GM21529 (cell line): ENCODE measurements at regions not wholly inside any gene's neighbourhood (a gene's known extent, or its start where the extent isn't known, plus 50 kb on each side); places are given as distances from the start of the nearest gene placed in this dataset.
"Not testable (repeated sequence)": the region's sequence is repeated elsewhere in the genome, so short reads cannot be mapped to it uniquely, and the experiment has no call there.

Source experiments
- ATAC-seq: cut with Tn5 transposase; IDR thresholded peaks from one replicate; pipeline ENCODE4 v1.9.1; 2021; ENCODE audit not compliant: unreplicated experiment

DNA sequence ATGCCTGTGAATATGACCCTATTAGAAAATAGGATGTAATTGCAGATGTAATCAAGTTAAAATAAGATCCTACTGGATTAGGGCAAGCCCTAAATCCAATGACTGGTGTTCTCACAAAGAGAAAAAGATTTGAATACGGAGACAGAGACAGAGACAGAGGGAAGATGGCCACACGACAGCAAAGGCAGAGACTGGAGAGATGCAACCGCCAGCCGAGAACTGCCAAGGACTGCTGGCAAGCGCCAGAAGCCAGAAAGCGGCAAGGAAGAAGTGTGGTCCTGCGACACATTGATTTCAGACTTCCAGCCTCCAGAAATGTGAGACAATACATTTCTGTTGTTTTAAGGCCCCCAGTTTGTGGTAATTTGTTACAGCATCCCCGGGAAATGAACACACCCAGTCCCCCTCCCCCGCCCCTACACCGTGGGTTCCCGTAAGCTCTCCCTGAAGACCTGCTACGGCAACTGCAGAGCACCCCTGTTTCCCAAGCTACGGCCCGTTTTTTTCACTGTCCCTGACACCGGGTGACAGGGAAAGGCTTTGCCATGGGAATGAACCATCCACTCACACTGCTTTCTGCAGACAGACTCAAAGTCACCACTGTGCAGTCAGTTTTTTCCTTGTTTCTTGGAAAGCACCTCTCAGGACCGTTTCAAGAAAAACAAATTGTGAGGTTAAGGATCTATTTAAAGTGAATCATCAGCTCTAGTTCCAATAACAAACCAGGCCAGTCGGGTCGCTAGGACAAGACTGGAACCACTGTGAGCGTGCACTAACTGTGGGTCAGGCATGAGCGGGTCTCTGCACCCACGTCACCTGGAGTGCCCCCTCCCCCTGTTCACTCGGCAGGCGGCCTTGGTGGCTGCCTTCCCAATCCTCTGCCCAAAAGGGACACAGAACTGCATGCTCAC is 199.2 kb upstream of the IRF2BP2 start:
- ATAC-seq = peak; percentile 77

GRCh38 chr1:234808459-234808858 is 198.5 kb upstream of the IRF2BP2 start:
- not testable (repeated sequence) for ATAC-seq

- not testable (repeated sequence) for ATAC-seq
These were observed 197.7 kb upstream of the IRF2BP2 start for GRCh38 chr1:234807705-234808104.

- ATAC-seq = not testable (repeated sequence)
These were observed 192.6 kb upstream of the IRF2BP2 start for GRCh38 chr1:234802586-234802985.

DNA sequence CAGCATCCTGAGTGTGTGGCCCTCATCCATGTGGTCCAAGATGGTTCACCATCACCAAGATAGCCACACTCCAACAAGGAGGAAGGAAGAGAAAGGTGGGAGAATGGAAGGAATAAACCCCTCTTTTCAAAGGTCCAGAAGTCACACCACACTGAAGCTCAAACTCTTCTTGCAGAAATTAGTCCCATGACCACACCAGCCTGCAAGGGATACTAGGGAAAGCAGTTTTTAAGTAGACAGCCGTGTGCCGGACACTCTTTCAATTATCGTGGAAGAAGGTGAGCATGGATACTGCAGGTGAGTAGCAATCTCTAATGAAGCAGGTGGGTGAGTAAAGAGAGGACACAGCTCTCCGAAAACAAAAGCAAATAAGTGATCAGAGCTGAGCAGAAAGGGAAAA is 191.7 kb upstream of the IRF2BP2 start:
- ATAC-seq = not testable (repeated sequence)

DNA sequence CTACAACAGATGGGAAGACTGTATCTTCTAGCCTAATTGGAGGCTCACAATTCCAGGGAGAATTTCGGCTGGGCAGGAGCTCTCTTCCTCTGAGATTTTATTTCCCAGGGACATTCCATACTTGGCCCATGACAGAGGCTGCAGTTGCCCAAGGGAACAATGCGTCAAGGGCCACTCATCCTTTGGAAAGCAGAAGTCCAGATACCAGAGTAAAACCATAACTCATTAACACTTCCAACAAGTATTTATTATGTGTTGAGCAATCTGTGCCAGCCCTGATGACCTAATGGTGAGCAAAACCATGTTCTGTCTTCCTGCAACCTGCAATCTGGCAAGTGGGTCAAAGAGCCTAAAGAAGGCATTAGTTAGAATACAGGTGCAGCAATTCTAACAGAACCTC is 191.2 kb upstream of the IRF2BP2 start:
- ATAC-seq = not testable (repeated sequence)

DNA sequence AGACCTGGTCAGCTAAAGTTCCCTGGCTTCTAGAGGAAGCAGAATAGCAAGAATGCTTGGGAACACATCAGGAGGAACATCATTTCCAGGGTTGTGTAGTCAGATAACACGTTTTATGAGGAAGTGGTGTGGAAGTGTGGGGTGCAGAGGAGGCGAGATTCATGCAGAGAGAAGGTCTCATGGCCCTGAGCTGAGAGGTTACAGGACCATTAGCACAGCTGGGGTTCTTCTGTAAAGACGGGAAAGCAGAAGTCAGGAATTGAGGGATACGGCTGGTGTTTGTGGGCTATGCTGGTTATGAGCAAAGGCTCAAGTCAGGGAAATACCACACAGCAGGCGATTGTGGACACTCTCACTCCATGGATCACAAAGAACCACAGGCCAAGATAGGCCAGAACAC is 190.6 kb upstream of the IRF2BP2 start:
- not testable (repeated sequence) for ATAC-seq

- ATAC-seq = not testable (repeated sequence)
These were observed 189.2 kb upstream of the IRF2BP2 start for GRCh38 chr1:234799021-234799689.

- not testable (repeated sequence) for ATAC-seq
These were observed 187.2 kb upstream of the IRF2BP2 start for GRCh38 chr1:234797216-234797615.

- not testable (repeated sequence) for ATAC-seq
These were observed 186.4 kb upstream of the IRF2BP2 start for GRCh38 chr1:234796438-234796792.

DNA sequence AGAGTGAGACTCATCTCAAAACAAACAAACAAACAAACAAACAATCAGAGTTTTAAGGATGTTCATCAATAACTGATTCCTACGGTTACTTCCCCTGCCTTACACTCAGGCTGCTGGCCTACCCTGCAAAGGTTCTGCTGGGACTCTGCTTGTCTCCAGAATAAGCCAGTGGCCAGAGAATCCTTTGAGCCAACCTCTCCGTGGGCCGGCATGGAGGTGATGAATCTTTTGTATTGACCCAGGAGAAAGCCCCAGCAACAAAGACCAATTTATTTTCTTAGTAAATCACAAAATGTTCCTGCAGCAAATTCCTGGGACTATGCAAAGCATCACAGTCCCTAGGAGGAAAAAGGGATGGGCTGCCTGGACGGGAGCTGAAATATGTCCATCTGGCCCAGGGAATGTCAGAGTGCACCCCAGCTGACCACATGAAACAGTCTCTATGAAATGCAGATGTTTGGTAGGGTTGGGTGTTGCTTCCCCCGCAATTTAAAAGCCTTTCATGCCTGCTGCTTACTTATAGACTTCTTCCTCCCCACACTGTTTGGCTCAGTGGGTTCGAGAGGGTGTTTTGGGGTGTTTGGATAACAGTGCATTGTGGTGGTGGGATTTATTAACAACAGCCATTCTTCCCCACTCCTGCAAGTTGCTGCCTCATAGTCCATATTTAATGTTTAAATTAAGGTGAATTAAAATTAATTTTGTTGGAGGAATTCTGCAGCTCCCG is 185.9 kb upstream of the IRF2BP2 start:
- ATAC-seq = not testable (repeated sequence)

DNA sequence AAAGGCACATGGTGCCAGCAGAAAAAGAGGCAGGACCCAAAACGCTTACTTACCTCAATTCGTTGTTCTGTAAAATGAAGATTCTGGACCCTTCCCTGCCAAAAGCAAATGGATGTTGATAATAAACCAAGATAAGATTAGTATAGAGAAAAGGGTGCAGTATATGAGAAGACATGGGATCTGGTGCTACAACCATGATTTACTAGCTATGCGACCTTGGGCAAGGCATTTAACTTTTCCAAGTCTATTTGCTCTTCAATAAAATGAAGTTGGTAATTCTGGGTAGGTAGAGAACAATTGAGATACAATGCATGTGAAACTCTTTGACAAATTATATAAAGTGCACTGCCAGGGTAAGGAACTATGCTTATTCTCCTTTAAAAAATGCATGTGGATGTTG is 185.0 kb upstream of the IRF2BP2 start:
- not testable (repeated sequence) for ATAC-seq

DNA sequence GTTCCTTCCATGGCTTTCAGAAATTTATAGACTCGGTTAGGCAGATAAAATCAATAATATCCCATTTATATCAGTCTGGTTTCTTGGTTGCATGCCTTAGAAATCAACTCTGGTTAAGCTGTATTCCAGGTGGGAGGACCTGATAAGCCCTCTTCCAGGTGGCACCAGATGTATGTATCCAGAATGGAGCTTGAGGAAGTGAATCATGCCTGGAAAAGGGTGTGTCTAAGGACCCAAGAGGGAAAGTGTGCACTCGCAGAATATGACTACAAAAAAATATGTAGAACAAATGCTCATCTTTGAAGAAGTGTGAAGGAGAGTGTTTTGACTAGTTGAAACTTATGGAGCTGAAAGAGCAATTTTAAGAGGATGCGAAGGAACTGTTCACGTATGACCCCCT is 184.5 kb upstream of the IRF2BP2 start:
- not testable (repeated sequence) for ATAC-seq

GRCh38 chr1:234793924-234794323 is 183.9 kb upstream of the IRF2BP2 start:
- not testable (repeated sequence) for ATAC-seq

GRCh38 chr1:234792221-234792864 is 182.4 kb upstream of the IRF2BP2 start:
- not testable (repeated sequence) for ATAC-seq

DNA sequence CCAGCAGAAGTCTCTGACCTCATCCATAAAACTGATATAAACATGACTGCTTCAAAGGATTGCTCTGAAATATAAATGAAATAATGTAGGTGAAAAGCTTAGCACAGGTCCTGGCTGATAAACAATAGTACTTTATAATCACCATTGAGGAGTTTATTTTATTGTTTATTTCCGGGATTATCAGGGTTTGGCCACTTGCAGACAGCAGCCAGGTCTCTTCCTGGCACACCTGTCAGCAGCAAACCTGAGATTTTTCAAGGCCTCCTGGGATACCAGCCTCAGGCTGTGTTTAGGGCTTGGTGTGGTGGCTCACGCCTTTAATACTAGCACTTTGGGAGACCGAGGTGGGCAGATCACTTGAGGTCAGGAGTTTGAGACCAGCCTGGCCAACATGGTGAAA is 181.6 kb upstream of the IRF2BP2 start:
- not testable (repeated sequence) for ATAC-seq

GRCh38 chr1:234790333-234790732 is 180.4 kb upstream of the IRF2BP2 start:
- not testable (repeated sequence) for ATAC-seq

DNA sequence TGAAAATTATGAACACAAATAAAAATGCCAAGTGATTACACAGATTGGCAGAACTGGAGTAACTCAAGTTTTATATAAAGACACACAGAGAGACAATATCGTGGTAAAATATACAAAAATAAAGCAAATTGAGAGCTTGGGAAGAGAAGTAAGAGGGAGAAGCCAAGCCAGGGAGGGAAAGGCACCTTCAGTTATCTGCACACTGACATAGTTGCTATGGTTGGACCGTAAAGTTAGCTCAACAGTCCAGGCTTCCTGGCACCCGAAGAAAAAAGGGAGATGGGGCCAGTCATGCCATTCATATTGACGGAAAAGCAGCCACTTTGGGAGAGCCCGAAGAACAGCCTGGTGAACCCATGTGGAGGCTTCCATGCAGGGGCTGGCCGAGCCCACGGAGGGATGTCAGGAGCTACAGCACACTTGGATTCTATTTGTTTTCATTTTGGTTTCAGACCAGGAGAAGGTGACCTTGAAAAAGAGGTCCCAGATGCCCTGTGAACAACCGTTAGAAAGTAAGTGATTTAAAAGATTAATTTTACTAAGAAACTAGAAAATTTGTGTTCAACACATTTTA is 177.1 kb upstream of the IRF2BP2 start:
- not testable (repeated sequence) for ATAC-seq

DNA sequence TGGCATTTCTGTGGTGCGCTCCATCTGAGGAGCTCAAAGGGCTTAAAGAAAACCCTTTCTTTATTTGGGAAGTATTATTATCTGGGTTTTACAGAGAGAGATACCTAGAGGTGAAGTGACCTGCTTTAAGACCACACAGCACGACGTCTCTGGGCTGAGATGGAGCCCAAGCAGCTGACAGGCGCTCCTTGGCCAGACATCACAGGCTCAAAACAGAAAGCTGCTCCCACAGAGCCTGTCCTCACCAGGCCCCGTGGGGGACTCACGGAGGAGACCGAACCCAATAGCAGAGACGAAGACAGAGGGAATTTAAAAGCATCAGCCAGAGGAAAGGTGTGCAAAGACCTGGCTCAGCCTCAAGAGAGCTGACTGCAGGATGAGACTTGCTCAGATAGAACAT is 175.9 kb upstream of the IRF2BP2 start:
- ATAC-seq = not testable (repeated sequence)

GRCh38 chr1:234785471-234785919 is 175.5 kb upstream of the IRF2BP2 start:
- not testable (repeated sequence) for ATAC-seq
